B cell (primary cell): ENCODE measurements at regions not wholly inside any gene's neighbourhood (a gene's known extent, or its start where the extent isn't known, plus 50 kb on each side); places are given as distances from the start of the nearest gene placed in this dataset.

Experiments used
- CTCF ChIP-seq: fragments of 200-600 bp; IDR thresholded peaks from one replicate; pipeline ENCODE4 v1.8.0; 2022; ENCODE audit warnings: antibody characterized with exemption, mild to moderate bottlenecking
- EZH2 ChIP-seq: IDR thresholded peaks from 2 replicates; pipeline ENCODE4 v1.6.1; 2012; ENCODE audit warnings: borderline replicate concordance, low read depth, mild to moderate bottlenecking, moderate library complexity, low read length; ENCODE audit not compliant: insufficient read depth, poor library complexity, severe bottlenecking

- TF ChIP-seq CTCF (peak; percentile 39), EZH2 (no peak)
These were observed 568.5 kb upstream of the B3GALT2 start for GRCh38 chr1:193754732-193755427.
